GM21786 (cell line): ENCODE measurements at regions not wholly inside any gene's neighbourhood (a gene's known extent, or its start where the extent isn't known, plus 50 kb on each side); places are given as distances from the start of the nearest gene placed in this dataset.
"Not testable (repeated sequence)": the region's sequence is repeated elsewhere in the genome, so short reads cannot be mapped to it uniquely, and the experiment has no call there.

Source experiments
- ATAC-seq: cut with Tn5 transposase; IDR thresholded peaks from one replicate; pipeline ENCODE4 v1.9.1; 2021; ENCODE audit not compliant: unreplicated experiment

DNA sequence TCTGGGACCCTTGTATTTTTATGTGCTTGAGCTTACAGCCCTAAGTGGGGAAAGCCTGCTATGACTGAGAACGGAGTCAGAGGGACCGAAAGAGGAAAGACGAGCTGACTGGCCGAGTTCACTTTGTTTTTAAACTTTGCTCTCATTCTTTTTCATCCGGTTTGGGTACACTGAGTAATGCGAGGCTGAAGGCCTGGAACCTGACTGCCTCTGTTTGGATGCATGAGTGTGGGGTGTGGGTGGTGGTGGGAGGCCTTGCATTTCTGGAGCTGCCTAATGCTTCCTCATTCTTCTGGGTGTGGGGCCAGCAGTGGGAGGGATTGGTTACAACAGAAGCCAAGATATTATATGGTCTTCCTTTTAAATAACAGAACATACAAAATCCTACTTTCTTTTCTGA, 155.5 kb downstream of the BUB3 start:
- ATAC-seq, result no peak

DNA sequence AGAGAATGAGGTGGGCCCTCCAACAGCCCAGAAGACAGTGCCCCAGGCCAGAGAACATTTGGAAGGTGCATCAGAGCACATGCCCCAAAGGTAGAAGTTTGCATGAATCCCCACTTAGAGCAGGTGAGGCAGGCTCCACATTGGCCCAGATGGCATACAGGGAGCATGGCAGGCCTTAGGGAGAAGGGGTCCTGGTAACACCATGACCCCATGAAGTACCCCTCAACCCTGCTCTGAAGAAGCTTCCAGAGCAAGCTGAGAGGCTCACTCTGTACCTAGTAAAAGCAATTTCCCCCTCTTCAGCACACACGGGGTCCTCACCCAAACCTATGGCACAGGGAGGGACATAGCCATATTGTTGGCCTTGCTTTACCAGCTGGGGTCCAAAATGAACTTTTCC, 162.6 kb downstream of the BUB3 start:
- no peak for ATAC-seq

DNA sequence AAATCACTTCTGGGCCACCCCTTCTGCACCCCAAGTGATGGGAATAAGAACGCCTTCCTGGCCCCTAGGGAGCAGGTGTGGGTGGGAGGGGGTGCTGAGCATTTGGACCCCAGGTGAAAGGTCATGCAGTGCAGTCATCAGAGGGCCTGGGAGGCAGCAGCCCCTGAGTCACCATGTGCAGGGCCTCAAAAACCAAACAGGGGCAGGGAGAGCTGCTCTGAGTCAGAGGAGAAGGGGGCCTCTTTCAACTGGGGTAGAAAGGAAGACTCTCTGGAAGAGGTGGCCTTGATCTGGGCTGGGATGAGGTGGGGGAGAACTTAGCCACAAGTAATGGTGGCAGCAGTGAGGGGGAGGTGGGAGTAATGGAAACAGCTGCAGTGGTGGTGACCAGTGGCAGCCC, 164.3 kb downstream of the BUB3 start:
- no peak for ATAC-seq

DNA sequence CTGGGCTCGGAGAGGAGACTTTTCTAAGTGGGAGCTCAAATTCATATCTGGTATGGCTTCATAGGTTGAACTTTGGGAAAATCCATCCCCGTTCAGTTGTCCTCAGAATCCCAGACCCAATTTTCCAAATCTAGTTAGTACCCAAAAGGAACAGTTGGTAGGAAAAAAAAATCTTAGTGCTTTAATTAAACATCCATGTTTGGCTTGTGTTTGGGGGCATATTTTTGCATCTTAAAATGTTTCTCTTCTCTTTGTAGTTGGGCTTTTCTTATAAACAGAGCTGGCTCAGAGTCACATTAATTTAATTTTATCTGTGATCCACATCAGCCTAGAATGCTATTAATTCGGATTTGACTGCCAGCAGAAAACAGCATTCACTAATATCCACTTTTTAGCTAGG, 165.9 kb downstream of the BUB3 start:
- no peak for ATAC-seq

DNA sequence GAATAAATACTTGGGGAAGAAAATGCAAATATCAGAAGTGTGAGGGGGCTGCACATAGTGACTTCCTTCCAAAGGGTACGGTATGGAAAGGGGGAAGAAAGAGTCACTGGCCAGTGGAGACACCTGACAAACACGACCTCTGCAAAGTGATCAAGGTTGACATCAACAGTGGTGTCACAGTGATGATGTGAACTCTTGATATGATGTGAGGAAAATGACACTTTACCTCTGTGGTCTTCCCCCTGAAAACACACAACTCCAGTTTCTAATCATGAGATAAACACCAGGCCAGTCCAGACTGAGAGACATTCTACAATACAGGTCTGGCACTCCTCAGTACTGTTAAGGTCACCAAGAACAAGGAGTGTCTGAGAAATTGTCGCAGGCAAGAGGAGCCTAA, 169.7 kb downstream of the BUB3 start:
- ATAC-seq, result no peak

DNA sequence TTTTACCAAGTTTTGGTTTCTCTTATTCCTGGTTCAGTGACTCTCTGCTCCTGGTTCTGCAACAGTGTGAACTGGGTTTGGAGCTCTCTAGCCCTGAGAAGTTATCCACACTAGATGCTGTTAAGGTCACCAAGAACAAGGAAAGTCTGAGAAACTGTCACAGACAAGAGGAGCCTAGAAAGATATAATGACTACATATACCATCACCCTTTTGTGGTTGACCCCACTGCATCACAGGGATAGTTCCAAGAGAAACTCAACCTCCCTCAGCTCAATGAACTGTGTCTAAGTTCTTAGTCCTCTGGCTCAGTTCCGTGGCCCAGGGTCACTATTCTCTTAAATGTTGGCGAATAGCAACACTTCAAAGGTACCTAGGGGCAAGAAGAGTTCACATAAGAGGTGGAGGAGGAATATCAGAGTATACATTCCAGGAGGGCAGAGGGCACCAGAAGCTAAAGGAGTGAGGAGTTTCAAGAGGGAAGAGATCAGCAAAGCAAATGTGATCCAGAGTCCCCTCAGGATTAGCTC, 171.5 kb downstream of the BUB3 start:
- ATAC-seq, result no peak

DNA sequence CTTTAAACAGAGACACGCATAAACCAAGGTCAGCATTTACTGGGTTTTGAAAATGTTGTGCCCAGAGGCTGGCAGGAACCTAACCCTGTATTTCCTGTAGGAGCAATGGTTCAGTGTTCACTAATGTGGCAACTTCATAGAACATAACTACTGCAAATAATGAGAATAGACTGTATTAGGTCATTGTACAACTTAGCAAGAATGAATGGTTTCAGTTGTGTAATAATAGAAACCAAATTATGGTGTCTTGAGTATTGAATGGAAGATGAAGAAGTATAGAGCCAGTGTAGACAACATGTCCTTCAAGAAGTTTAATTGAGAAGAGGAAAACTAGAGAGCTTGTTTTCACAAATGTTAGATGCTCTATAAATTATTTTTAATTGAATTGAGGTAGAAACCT, 172.5 kb downstream of the BUB3 start:
- ATAC-seq, result no peak

DNA sequence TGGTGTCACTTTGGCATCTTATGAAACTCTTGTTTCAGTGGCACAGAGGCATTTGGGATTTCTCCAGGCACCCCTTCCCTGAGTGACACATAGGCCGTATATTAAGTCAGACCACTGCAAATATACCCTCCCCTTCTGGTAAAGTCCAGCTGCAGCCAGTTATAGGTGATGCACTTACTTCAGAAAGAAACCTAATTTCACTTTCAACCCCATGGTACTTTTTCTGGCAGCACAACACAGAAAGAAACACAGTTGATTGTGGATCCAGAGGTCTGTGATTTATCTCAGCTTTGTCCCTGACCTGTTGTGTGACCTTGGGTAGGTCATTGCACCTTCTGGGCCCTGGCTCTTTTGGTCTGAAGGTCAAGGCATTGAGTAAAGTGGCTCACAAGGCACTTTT, 173.2 kb downstream of the BUB3 start:
- ATAC-seq, result peak; percentile 88

DNA sequence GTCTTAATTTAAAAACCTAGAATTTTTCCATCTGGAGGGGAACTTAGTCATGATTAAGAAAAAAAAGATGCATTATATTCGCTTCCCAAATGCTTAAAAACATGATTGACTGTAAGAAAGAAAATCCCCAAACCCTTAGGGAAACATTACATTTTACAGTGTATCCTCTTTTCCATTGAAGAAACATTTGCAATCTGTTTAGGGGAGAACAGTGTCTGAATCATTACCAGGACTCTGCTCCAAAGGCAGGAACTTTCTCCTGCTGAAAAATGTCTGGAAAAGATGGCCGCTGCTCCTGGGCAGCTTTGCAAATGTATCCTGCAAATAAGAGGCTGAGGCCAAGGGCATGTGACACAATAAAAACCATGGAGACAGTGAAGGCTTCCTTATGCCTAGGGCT, 173.7 kb downstream of the BUB3 start:
- no peak for ATAC-seq

DNA sequence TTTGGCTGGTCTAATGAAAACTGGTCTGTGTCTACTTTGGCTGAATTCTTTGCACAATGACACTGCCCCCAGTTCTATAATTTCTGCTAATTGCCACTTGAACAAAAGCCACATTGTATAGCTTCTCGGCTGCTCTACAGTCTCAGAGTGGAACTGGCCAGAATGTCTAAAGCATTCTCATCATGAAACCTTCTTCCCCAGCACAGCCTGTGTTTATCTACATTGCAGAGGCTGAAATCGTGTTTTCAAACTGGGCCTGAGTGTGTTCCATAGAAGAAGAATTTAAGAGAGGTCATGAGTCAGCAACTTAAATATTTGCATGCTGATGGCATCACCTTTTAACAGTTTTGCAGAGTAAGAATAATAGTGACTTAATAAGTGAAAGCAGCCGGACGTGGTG, 177.2 kb downstream of the BUB3 start:
- ATAC-seq, result no peak

DNA sequence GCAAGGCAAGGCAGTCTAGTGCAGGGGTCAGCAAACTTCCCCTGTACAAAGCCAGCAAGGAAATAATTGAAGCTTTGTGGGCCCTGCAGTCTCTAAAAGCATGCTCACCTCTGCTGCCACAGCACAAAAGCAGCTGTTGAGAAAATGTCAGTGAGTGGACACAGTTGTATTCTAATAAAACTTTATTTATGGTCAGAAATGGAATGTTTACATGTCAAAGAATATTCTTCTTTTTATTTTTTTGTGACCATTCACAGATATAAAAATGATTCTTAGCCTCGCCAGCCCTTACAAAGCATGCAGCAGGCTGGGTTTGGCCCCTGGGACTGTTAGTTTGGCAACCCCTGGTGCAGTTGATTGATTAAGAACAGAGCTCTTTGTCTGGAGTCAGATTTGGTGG, 192.4 kb downstream of the BUB3 start:
- no peak for ATAC-seq

DNA sequence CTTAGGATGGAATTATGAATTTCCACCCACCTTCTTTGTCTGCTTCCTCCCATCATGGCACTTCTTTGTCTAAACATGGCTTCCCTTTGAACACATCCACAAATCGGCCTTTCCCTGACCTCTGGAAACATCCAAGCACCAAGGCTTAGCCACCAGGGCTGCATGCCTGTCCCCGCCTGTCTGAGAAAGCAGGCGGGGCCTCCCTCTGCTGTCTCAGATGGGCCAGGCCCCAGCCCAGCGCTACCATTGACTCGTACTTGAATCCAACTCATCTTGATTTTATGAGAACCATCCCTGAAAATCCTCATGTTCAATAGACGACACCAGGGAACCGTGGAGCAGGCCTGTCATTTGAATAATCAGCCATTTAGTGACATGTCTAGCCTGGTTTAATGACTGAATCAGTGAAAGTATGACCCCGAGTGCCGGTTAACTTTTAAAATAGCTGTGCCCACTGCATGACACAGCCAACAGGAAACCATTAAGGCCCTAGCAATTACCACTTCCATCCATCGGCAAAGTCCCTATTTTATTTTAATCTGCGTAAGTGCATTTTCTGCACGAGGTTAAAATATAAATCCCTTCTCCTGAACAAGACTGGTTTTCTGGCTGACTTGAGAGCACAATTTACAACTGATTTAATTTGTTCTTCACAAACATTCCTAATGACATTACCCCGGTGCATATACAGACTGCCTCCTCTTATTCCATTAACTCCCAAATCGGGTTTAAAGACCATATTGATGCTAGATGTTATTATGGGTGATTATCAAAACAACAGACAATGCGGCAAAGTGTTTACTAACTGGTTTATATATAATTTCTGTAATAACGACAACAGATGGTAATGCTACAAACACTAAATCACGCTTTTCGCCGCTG, 194.7 kb downstream of the BUB3 start:
- no peak for ATAC-seq

DNA sequence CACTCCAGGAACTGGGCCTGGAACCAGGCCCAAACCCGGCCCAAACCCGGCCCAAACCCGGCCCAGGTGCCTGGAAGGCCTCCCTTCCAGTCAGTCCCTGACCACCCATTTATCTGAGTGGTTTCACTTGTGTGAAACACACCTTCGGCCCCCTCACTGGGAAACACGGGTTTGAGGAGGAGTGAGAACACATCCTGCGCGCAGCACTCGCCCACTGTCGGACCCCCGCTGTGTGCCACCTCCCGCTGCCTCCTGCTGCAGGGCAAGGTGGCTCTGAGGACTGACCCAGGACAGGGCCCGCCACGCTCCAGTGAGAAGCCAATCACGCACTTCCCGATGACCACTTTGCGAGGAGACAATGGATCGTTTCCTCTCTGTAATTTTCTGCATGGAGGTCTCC, 197.5 kb downstream of the BUB3 start:
- no peak for ATAC-seq

DNA sequence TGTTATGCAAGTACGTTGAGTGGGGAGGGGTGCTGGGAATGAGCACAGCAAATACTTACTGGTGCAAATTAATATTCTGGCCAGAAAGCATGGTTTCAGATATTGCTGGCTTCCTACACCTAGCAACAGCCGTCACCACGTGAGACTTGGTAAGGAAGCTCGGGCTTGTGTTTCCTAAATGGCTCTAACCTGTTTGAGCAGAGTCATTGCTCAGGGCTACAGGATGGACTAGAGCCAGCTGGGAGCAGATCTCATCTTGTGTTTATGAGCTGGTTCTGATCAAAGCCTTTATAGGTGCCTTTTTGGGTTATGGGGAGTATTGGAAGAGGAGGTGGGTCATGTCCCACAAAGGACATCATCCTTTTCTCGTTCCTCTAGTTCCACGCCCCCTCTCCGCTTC, 200.3 kb downstream of the BUB3 start:
- no peak for ATAC-seq

DNA sequence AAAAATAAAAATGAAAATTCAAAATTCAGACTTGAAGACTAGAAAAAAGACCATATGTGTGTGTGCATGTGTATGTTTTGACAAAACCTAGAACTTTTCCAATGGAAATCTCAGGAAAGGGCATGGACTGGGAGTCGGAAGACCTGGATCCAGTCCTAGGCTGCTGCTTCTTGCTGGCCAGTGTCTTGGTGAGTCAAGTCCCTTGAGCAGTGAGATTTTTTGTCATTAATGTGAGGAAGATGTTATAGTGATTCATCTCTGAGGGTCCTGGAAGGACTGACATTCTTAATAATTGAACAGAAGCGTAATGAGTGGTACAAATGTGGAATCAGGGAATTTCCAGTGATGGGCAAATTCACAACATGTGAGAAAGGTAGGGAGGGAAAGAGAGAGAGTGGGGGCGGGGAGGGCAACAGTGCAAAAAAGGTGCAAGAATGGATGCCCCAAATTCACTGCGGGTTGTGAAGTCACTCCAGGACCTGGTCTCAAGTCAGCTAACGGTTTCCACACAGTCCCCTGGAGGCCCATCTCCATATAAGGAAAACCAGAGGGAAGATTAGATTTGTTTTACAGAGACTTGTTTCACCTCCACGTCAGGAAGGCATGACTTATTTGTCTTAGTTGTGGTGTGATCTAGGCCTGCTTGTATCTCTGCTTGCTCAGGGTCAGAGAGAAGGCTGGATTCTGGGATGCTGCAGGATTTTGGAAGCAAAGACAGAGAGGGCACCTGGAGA, 201.7 kb downstream of the BUB3 start:
- no peak for ATAC-seq

DNA sequence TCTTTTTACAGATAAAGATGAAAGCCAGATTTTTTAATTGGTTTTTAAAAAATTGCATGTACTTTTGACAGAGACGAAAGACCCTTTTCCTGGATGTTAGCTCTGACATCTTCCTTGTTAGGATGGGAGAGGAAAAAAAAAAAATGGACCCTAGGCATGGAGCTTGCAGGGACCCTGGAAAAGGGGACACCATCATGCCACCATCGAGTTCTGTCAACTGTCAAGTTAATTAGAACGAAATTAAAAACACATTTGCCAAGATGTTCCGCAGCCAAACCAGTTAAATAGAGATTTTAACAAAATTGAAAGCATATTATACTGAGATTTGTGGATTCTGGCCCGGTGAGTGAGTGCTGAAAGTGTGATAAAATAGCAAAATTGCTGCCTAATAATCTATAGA, 202.6 kb downstream of the BUB3 start:
- ATAC-seq, result no peak

DNA sequence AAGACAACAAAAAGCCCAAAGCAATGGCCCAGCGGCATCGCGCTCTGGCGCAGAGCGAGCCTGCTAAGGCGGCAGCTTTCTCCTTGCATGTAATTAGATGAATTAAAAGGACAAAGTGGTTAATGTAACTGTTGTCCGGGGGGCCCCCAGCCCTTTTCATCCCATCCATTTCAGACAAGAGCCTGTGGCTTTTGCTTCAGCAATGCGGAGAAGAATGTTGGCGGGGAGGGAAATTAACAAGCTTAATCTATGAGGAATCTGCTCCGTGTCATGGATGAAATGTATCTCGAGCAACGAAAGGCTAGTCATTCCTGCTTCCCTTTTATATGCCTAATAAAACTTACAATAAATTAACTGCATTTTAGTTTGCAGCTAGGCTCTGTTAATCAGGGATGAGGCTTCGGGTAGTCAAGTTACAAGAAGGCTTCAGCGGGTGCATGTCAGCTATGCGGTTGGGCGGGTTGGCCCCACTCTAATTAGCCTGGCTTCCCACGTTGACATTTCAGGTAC, 203.3 kb downstream of the BUB3 start:
- no peak for ATAC-seq

DNA sequence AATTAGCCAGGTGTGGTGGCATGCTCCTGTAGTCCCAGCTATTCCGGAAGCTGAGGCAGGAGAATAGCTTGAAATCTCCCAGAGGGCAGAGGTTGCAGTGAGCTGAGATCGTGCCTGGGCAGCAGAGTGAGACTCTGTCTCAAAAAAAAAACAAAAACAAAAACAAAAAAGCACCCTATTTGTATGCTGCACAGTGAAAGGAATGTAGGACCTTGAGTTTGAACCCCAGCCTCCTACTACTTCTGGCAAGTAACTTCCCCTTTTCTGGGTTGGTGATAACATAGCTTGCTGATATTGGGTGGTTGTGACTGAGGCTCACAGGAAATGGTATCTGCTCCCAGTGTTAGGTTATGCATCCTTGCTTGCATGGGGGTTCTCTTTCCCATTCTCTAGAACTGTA, 205.3 kb downstream of the BUB3 start:
- no peak for ATAC-seq

DNA sequence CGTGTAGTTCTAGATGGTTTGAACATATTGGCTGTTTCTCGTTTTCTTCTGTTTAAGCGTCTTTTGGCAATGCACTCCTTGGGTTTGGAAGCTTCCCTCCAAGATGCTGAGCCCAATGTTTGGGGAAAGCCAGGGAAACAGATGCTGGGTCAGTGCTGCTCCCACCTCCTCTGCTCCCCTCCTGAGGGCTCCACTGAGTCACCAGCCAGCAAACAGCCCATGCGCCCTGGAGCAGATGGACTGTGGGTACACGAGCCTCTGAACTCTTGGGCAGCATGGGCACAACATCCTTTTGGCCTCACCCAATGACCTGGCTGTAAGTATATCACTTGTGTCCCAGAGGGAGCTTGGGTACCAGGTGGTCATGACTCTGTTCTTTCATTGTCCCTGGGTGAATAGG, 207.6 kb downstream of the BUB3 start:
- ATAC-seq, result no peak

DNA sequence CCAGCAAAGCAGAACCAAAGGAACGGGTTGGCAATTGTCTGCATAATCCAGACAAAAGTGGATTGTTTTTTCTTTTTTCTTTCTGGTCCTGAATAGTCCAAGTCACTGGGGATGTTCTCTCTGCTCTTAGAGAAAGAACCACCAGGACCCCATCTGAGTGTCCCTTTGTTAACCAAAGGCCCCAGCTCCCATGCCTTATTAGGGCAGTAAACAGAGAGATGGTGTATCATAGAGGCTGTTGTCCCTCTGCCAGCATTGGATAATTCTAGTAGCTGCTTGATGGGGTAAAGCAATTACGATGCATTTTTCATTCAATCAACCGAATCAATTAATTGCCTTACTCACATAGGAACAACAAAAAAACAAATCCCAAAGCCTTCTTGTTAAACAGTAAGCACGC, 213.0 kb downstream of the BUB3 start:
- no peak for ATAC-seq

DNA sequence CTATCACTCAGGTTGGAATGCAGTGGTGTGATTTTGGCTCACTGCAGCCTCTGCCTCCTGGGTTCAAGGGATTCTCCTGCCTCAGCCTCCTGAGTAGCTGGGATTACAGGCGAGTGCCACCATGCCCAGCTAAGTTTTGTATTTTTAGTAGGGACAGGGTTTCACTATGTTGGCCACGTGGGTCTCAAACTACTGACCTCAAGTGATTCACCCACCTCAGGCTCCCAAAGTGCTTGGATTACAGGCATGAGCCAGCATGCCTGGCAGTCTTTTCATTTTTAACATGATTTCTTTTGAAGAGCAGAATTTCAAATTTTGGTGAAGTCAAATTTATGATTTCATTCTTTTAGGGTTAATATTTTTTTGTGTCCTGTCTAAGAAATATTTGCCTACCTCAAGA, 217.4 kb downstream of the BUB3 start:
- ATAC-seq, result not testable (repeated sequence)

DNA sequence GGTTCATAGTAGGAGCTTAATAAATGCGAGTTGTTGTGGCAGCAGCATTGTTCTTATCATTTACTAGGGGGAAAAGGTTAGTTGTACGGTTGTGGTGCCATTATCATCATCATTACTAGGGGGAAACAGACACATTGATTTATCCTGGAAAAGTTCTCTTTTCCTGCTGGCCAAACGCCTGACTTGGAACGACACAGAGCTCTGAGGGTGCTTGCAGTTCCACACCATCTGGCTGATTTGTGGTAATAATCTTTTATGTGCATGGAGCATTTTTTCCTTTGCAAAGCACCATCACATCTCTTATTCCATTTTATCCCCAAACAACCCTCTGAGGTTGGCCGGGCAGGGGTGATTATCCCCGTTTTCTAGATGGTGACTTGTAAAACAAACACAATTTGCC, 219.4 kb downstream of the BUB3 start:
- ATAC-seq, result no peak
